Liver (tissue), 8 donors: ENCODE measurements at regions not wholly inside any gene's neighbourhood (a gene's known extent, or its start where the extent isn't known, plus 50 kb on each side); places are given as distances from the start of the nearest gene placed in this dataset.

Experiments used
- DNase-seq: peaks from one replicate; pipeline ENCODE4 v3.0.0-alpha.2; 2017; ENCODE audit warnings: low spot score
- H3K27ac ChIP-seq, 2 donors: one replicate each; pipeline ENCODE4 v1.7.0; 2013; ENCODE audit warnings: inconsistent platforms in 2 of 2, low read length in 2 of 2, control low read depth in 1 of 2, low read depth in 1 of 2, mild to moderate bottlenecking in 1 of 2
- H3K27me3 ChIP-seq, 4 donors: one replicate each; pipeline versions ENCODE4 v1.6.1 to v1.7.0; 2013; ENCODE audit warnings: low read length in 3 of 4, inconsistent platforms in 1 of 4, mild to moderate bottlenecking in 1 of 4, moderate library complexity in 1 of 4; ENCODE audit not compliant: control insufficient read depth in 4 of 4, insufficient read depth in 4 of 4
- H3K36me3 ChIP-seq, 4 donors: one replicate each; pipeline versions ENCODE4 v1.6.1 to v1.7.0; 2013; ENCODE audit warnings: low read length in 3 of 4, mild to moderate bottlenecking in 3 of 4, low read depth in 1 of 4, moderate library complexity in 1 of 4; ENCODE audit not compliant: control insufficient read depth in 4 of 4, insufficient read depth in 3 of 4
- H3K4me1 ChIP-seq, 4 donors: one replicate each; pipeline versions ENCODE4 v1.6.1 to v1.7.0; 2013; ENCODE audit warnings: low read length in 3 of 4, mild to moderate bottlenecking in 3 of 4, moderate library complexity in 1 of 4; ENCODE audit not compliant: control insufficient read depth in 4 of 4, insufficient read depth in 4 of 4
- H3K4me3 ChIP-seq, 3 donors: one replicate each; pipeline versions ENCODE4 v1.6.1 to v1.7.0; 2013; ENCODE audit warnings: low read length in 3 of 3, control low read depth in 1 of 3, low read depth in 1 of 3, mild to moderate bottlenecking in 1 of 3
- H3K9ac ChIP-seq, 2 donors: one replicate each; pipeline ENCODE4 v1.7.0; 2013; ENCODE audit warnings: low read length in 2 of 2, mild to moderate bottlenecking in 2 of 2, moderate library complexity in 2 of 2, control low read depth in 1 of 2, low read depth in 1 of 2
- H3K9me3 ChIP-seq, 4 donors: one replicate each; pipeline versions ENCODE4 v1.6.1 to v1.7.0; 2013; ENCODE audit warnings: low read length in 3 of 4; ENCODE audit not compliant: control insufficient read depth in 4 of 4
- ATF3 ChIP-seq: IDR thresholded peaks from 2 replicates; pipeline ENCODE4 v1.6.1; 2016; ENCODE audit warnings: antibody characterized with exemption
- CTCF ChIP-seq: fragments of 150-350 bp; IDR thresholded peaks from 2 replicates; pipeline ENCODE4 v1.5.1; 2017; ENCODE audit warnings: improper control_type of control experiment, low read depth, low read length; ENCODE audit not compliant: missing input control
- EGR1 ChIP-seq, 2 donors: IDR thresholded peaks; 2 replicates each; pipeline ENCODE4 v1.6.1; 2016 to 2018; ENCODE audit warnings: antibody characterized with exemption in 2 of 2, low read depth in 2 of 2
- FOXA2 ChIP-seq: IDR thresholded peaks from 2 replicates; pipeline ENCODE4 v1.6.1; 2016; ENCODE audit warnings: antibody characterized with exemption
- GABPA ChIP-seq, 2 donors: IDR thresholded peaks in 1 of 2; conservative IDR thresholded peaks in 1 of 2; 2 replicates each; pipeline ENCODE4 v1.6.1; 2016; ENCODE audit warnings: antibody characterized with exemption in 2 of 2, mild to moderate bottlenecking in 1 of 2, moderate library complexity in 1 of 2
- HNF4A ChIP-seq, 2 donors: conservative IDR thresholded peaks; 2 replicates each; pipeline ENCODE4 v1.6.1; 2016; ENCODE audit warnings: antibody characterized with exemption in 2 of 2, mild to moderate bottlenecking in 2 of 2
- HNF4G ChIP-seq: IDR thresholded peaks from 2 replicates; pipeline ENCODE4 v1.6.1; 2016; ENCODE audit warnings: antibody characterized with exemption
- JUND ChIP-seq, 2 donors: IDR thresholded peaks; 2 replicates each; pipeline ENCODE4 v1.6.1; 2016; ENCODE audit warnings: antibody characterized with exemption in 2 of 2
- MAX ChIP-seq: IDR thresholded peaks from 2 replicates; pipeline ENCODE4 v1.6.1; 2016; ENCODE audit warnings: antibody characterized with exemption
- NR2F2 ChIP-seq: IDR thresholded peaks from 2 replicates; pipeline ENCODE4 v1.6.1; 2016; ENCODE audit warnings: antibody characterized with exemption
- RAD21 ChIP-seq, 2 donors: IDR thresholded peaks; 2 replicates each; pipeline ENCODE4 v1.6.1; 2016; ENCODE audit warnings: antibody characterized with exemption in 2 of 2, mild to moderate bottlenecking in 2 of 2
- REST ChIP-seq: IDR thresholded peaks from 2 replicates; pipeline ENCODE4 v1.6.1; 2016; ENCODE audit warnings: antibody characterized with exemption, mild to moderate bottlenecking
- RXRA ChIP-seq, 2 donors: IDR thresholded peaks; 2 replicates each; pipeline ENCODE4 v1.6.1; 2017 to 2018; ENCODE audit warnings: antibody characterized with exemption in 2 of 2, mild to moderate bottlenecking in 1 of 2
- SP1 ChIP-seq: IDR thresholded peaks from 2 replicates; pipeline ENCODE4 v1.6.1; 2018; ENCODE audit warnings: antibody characterized with exemption, mild to moderate bottlenecking
- TAF1 ChIP-seq: conservative IDR thresholded peaks from 2 replicates; pipeline ENCODE4 v1.6.1; 2016; ENCODE audit warnings: antibody characterized with exemption, mild to moderate bottlenecking
- YY1 ChIP-seq: IDR thresholded peaks from 2 replicates; pipeline ENCODE4 v1.6.1; 2016; ENCODE audit warnings: antibody characterized with exemption, mild to moderate bottlenecking
- ZBTB33 ChIP-seq: IDR thresholded peaks from 2 replicates; pipeline ENCODE4 v1.6.1; 2016; ENCODE audit warnings: antibody characterized with exemption
- WGBS: extraction: QIAGEN DNeasy Blood & Tissue Kit; methylation state at CpG from one replicate; pipeline ENCODE4 v1.1.7; 2013; 5-methylcytosine and 5-hydroxymethylcytosine counted together
- donor health status: healthy.
- donor health status: healthy.
- donor health status: healthy.
- donor health status: healthy.
- donor health status: healthy.

- WGBS, result 54% methylated on average over 1 of the region's 1 CpG
- H3K9ac ChIP-seq, result no peak overlapping the region
- no peaks in the 10 kb centered on the region for H3K27me3 ChIP-seq
- no peaks in the 10 kb centered on the region for H3K4me1 ChIP-seq
- H3K9me3 ChIP-seq, result no peaks in the 10 kb centered on the region
- H3K36me3 ChIP-seq, result no peaks in the 10 kb centered on the region
- H3K4me3 ChIP-seq, result no peak overlapping the region
- no peak overlapping the region for H3K27ac ChIP-seq
- DNase-seq, result no peak
- no peak for TF ChIP-seq CTCF
These were observed 114.1 kb downstream of the SLC16A9 start for GRCh38 chr10:59595593-59595992.

- Histone ChIP-seq H3K36me3 (no peaks in the 10 kb centered on the region), H3K9me3 (no peaks in the 10 kb centered on the region), H3K4me1 (no peaks in the 10 kb centered on the region), H3K9ac (no peak overlapping the region), H3K27me3 (no peaks in the 10 kb centered on the region), H3K27ac (no peak overlapping the region), H3K4me3 (no peak overlapping the region)
- no peak for DNase-seq
- WGBS, result 84% methylated on average over 2 of the region's 2 CpGs
- TF ChIP-seq MAX, result no peak
- TF ChIP-seq EGR1 (IDR thresholded peaks at IDR 0.05; ENCODE audit: low read depth in 2 of 2), result no peak
- TF ChIP-seq NR2F2, result no peak
- no peak for TF ChIP-seq HNF4A (conservative IDR thresholded peaks at IDR 0.05)
- TF ChIP-seq GABPA (IDR thresholded peaks at IDR 0.05 in 1 of 2, conservative IDR thresholded peaks at IDR 0.05 in 1 of 2), result no peak
These were observed 115.9 kb downstream of the SLC16A9 start for GRCh38 chr10:59593768-59594167.

- no peak overlapping the region for H3K27ac ChIP-seq
- no peak for DNase-seq
- no peak overlapping the region for H3K9ac ChIP-seq
- 89% methylated on average over 6 of the region's 6 CpGs for WGBS
- H3K27me3 ChIP-seq, result no peaks in the 10 kb centered on the region
- no peak for TF ChIP-seq GABPA (IDR thresholded peaks at IDR 0.05 in 1 of 2, conservative IDR thresholded peaks at IDR 0.05 in 1 of 2)
- no peak for TF ChIP-seq EGR1 (IDR thresholded peaks at IDR 0.05; ENCODE audit: low read depth in 2 of 2)
- TF ChIP-seq ATF3, result no peak
- TF ChIP-seq SP1, result no peak
- no peak for TF ChIP-seq RXRA (IDR thresholded peaks at IDR 0.05)
- no peak for TF ChIP-seq REST
- no peak for TF ChIP-seq JUND (IDR thresholded peaks at IDR 0.05)
- TF ChIP-seq NR2F2, result no peak
- TF ChIP-seq FOXA2, result no peak
- TF ChIP-seq RAD21 (IDR thresholded peaks at IDR 0.05), result no peak
- TF ChIP-seq YY1, result no peak
- TF ChIP-seq ZBTB33, result no peak
- TF ChIP-seq HNF4A (conservative IDR thresholded peaks at IDR 0.05), result no peak
- TF ChIP-seq TAF1, result no peak
- no peak for TF ChIP-seq HNF4G
- no peaks in the 10 kb centered on the region for H3K9me3 ChIP-seq
- H3K4me3 ChIP-seq, result no peak overlapping the region
- no peaks in the 10 kb centered on the region for H3K36me3 ChIP-seq
- H3K4me1 ChIP-seq, result no peaks in the 10 kb centered on the region
These were observed 119.9 kb downstream of the SLC16A9 start for GRCh38 chr10:59589796-59590195.
